Astrocyte of the spinal cord (primary cell): ENCODE measurements at regions not wholly inside any gene's neighbourhood (a gene's known extent, or its start where the extent isn't known, plus 50 kb on each side); places are given as distances from the start of the nearest gene placed in this dataset.

Source experiments
- DNase-seq: peaks from one replicate; pipeline ENCODE4 v3.0.0; 2011; ENCODE audit warnings: low read depth, low spot score
- H3K4me3 ChIP-seq: 2 replicates; pipeline ENCODE4 v1.5.1; 2011; ENCODE audit warnings: low read depth, mild to moderate bottlenecking, low read length, moderate library complexity
- CTCF ChIP-seq: IDR thresholded peaks from 2 replicates; pipeline ENCODE4 v1.5.1; 2012; ENCODE audit warnings: low read depth, mild to moderate bottlenecking, low read length, inconsistent platforms
- in situ Hi-C: cut with HindIII; loops from 2 replicates; pipeline ENCODE4 v1.10.0; 2017; ENCODE audit warnings: low sequenced_read_pairs

- TF ChIP-seq CTCF: no peak
- H3K4me3 ChIP-seq: no peak overlapping the region
- in situ Hi-C loops: no loop called here
- no peak for DNase-seq
Observed at GRCh38 chr2:77604953-77605929, 83.1 kb upstream of the LRRTM4 start.

- no peak for DNase-seq
- no peak for TF ChIP-seq CTCF
- in situ Hi-C loops: no loop called here
- no peak overlapping the region for H3K4me3 ChIP-seq
Observed at GRCh38 chr2:77608510-77608909, 86.3 kb upstream of the LRRTM4 start.

GRCh38 chr2:77629539-77629938 lies 107.4 kb upstream of the LRRTM4 start:
- in situ Hi-C loops: no loop called here
- no peak for TF ChIP-seq CTCF
- H3K4me3 ChIP-seq: no peak overlapping the region
- DNase-seq: no peak

GRCh38 chr2:77631007-77631406 lies 108.8 kb upstream of the LRRTM4 start:
- in situ Hi-C loops: no loop called here
- no peak for DNase-seq
- H3K4me3 ChIP-seq: no peak overlapping the region
- TF ChIP-seq CTCF: no peak

- DNase-seq: no peak
- in situ Hi-C loops: no loop called here
Observed at GRCh38 chr2:77633601-77634000, 111.4 kb upstream of the LRRTM4 start.

GRCh38 chr2:77640924-77641323 lies 118.7 kb upstream of the LRRTM4 start:
- TF ChIP-seq CTCF: no peak
- H3K4me3 ChIP-seq: no peak overlapping the region
- in situ Hi-C loops: no loop called here
- DNase-seq: no peak

More at GRCh38 chr2:77633601-77634000, 111.4 kb upstream of the LRRTM4 start:
- no peak for TF ChIP-seq CTCF
- no peak overlapping the region for H3K4me3 ChIP-seq
